Endothelial cell of umbilical vein (primary cell): ENCODE measurements at regions not wholly inside any gene's neighbourhood (a gene's known extent, or its start where the extent isn't known, plus 50 kb on each side); places are given as distances from the start of the nearest gene placed in this dataset.

Source experiments
- BruUV-seq: library from RNA; stranded (reverse); fragments of 400-500 nt; replicated peaks from 2 replicates; lab custom pipeline; 2021; lab: Mats Ljungman, UMichigan
- CTCF ChIA-PET: fragments of 300-600, 350-600 bp; sonication (Branson Sonifier 250); formaldehyde crosslinking; loops from one replicate; lab custom pipeline; 2021; ENCODE audit warnings: antibody characterized with exemption, inconsistent platforms; lab: Charles Lee
- POLR2A ChIA-PET: fragments of 300-600, 350-600 bp; sonication (Branson Sonifier 250); formaldehyde crosslinking; loops from one replicate; lab custom pipeline; 2021; ENCODE audit warnings: antibody characterized with exemption, inconsistent platforms; lab: Charles Lee
- DNase-seq: peaks from one replicate; pipeline ENCODE4 v3.0.0-alpha.2; 2011; ENCODE audit warnings: low read depth, low spot score
- FAIRE-seq: peaks from 2 replicates; lab custom pipeline; 2011; peaks lifted over from hg19 to GRCh38; lab: Jason Lieb, UNC
- H2AFZ ChIP-seq: 2 replicates; pipeline ENCODE4 v1.6.0; 2012; ENCODE audit warnings: low read depth, low read length, control low read depth, inconsistent platforms
- H3K27ac ChIP-seq: 2 replicates; pipeline ENCODE4 v1.5.1; 2011; ENCODE audit warnings: low read depth, mild to moderate bottlenecking, control low read depth, low read length, moderate library complexity; ENCODE audit not compliant: insufficient read depth
- H3K27me3 ChIP-seq, 2 experiments: 2 replicates each; pipeline versions ENCODE4 v1.6.0 to v1.6.1; 2011; ENCODE audit warnings: low read length in 2 of 2, mixed read lengths in 1 of 2; ENCODE audit not compliant: control insufficient read depth in 2 of 2, insufficient read depth in 2 of 2
- H3K36me3 ChIP-seq, 2 experiments: 2 replicates in 1 of 2; 3 replicates in 1 of 2; pipeline ENCODE4 v1.5.1; 2011; ENCODE audit warnings: low read length in 2 of 2, mild to moderate bottlenecking in 1 of 2, moderate library complexity in 1 of 2; ENCODE audit not compliant: control insufficient read depth in 2 of 2, insufficient read depth in 2 of 2; ENCODE audit errors: extremely low read depth in 1 of 2
- H3K4me1 ChIP-seq: 3 replicates; pipeline ENCODE4 v1.5.1; 2011; ENCODE audit warnings: mild to moderate bottlenecking, low read length; ENCODE audit not compliant: control insufficient read depth, insufficient read depth; ENCODE audit errors: extremely low read depth
- H3K4me2 ChIP-seq: 2 replicates; pipeline ENCODE4 v1.6.1; 2011; ENCODE audit warnings: low read length, control low read depth, mixed read lengths; ENCODE audit not compliant: insufficient read depth
- H3K4me3 ChIP-seq, 3 experiments: fragments of 200-600 bp in 1 of 3; sonication (generic), shearing (Covaris generic) in 1 of 3; replicated peaks in 1 of 3; 2 replicates each; pipeline ENCODE4 v1.5.1; 2011 to 2016; ENCODE audit warnings: control low read depth in 3 of 3, low read length in 3 of 3, mild to moderate bottlenecking in 2 of 3, inconsistent platforms in 1 of 3, low read depth in 1 of 3, moderate library complexity in 1 of 3; ENCODE audit not compliant: insufficient read depth in 1 of 3
- H3K79me2 ChIP-seq: 2 replicates; pipeline ENCODE4 v1.6.0; 2012; ENCODE audit warnings: low read length, inconsistent platforms; ENCODE audit not compliant: control insufficient read depth, insufficient read depth
- H3K9ac ChIP-seq: replicated peaks from 2 replicates; pipeline ENCODE3; 2011; ENCODE audit warnings: low read length, control low read depth; ENCODE audit not compliant: insufficient read depth; ENCODE audit errors: extremely low read depth
- H3K9me1 ChIP-seq: replicated peaks from 3 replicates; pipeline ENCODE4 v1.6.0; 2011; ENCODE audit warnings: mild to moderate bottlenecking, low read length; ENCODE audit not compliant: control insufficient read depth, insufficient read depth; ENCODE audit errors: extremely low read depth
- H3K9me3 ChIP-seq: replicated peaks from 2 replicates; pipeline ENCODE4 v1.5.1; 2012; ENCODE audit warnings: low read length, inconsistent platforms; ENCODE audit not compliant: control insufficient read depth, insufficient read depth
- H4K20me1 ChIP-seq: replicated peaks from 2 replicates; pipeline ENCODE3; 2011; ENCODE audit warnings: mild to moderate bottlenecking, low read length; ENCODE audit not compliant: control insufficient read depth, insufficient read depth; ENCODE audit errors: extremely low read depth
- CTCF ChIP-seq, 2 donors: IDR thresholded peaks; 1 replicate in 1 of 2; 2 replicates in 1 of 2; pipeline ENCODE4 v1.5.1; 2011; ENCODE audit warnings: low read length in 2 of 2, mild to moderate bottlenecking in 2 of 2, moderate library complexity in 2 of 2, control low read depth in 1 of 2, inconsistent platforms in 1 of 2, low read depth in 1 of 2; ENCODE audit not compliant: insufficient read depth in 1 of 2; ENCODE audit errors: extremely low read depth in 1 of 2
- EZH2 ChIP-seq: IDR thresholded peaks from 2 replicates; pipeline ENCODE4 v1.6.1; 2012; ENCODE audit warnings: borderline replicate concordance, low read depth, mild to moderate bottlenecking, moderate library complexity, low read length, inconsistent platforms; ENCODE audit not compliant: severe bottlenecking
- FOS ChIP-seq: IDR thresholded peaks from 2 replicates; pipeline ENCODE4 v1.6.1; 2011; ENCODE audit warnings: mild to moderate bottlenecking, low read length, moderate library complexity, borderline replicate concordance; ENCODE audit not compliant: insufficient read depth
- GATA2 ChIP-seq: IDR thresholded peaks from 2 replicates; pipeline ENCODE4 v1.7.0; 2011; ENCODE audit warnings: low read depth, mild to moderate bottlenecking, moderate library complexity, mixed read lengths, low read length; ENCODE audit not compliant: insufficient read length, insufficient read depth
- JUN ChIP-seq: IDR thresholded peaks from 2 replicates; pipeline ENCODE4 v1.6.1; 2011; ENCODE audit warnings: borderline replicate concordance, low read depth; ENCODE audit not compliant: insufficient read length, insufficient read depth
- MAX ChIP-seq: IDR thresholded peaks from 2 replicates; pipeline ENCODE4 v1.6.1; 2011; ENCODE audit not compliant: insufficient read depth, insufficient read length
- MYC ChIP-seq: IDR thresholded peaks from one replicate; pipeline ENCODE4 v1.6.1; 2011; ENCODE audit warnings: mild to moderate bottlenecking, low read depth, low read length
- POLR2A ChIP-seq: IDR thresholded peaks from 2 replicates; pipeline ENCODE4 v1.6.1; 2012; ENCODE audit warnings: low read depth, mild to moderate bottlenecking, control low read depth, low read length
- POLR2AphosphoS5 ChIP-seq: IDR thresholded peaks from 2 replicates; pipeline ENCODE4 v1.6.1; 2012; ENCODE audit warnings: low read depth, mild to moderate bottlenecking, control low read depth, low read length, moderate library complexity; ENCODE audit not compliant: insufficient read depth
- dilution Hi-C: fragments of 300-500 bp; cut with MboI; formaldehyde crosslinking; loops from one replicate; pipeline ENCODE4 v1.15.0; 2019; ENCODE audit warnings: low sequenced_read_pairs; ENCODE audit not compliant: extremely low pct_ligation_motif_present
- intact Hi-C: fragments of 100-400 bp; cut with micrococcal nuclease; formaldehyde crosslinking; loops from one replicate; pipeline ENCODE4 v1.10.0; 2022

GRCh38 chr2:173752152-173752551 lies 213.0 kb downstream of the SP3 start:
- H2AFZ ChIP-seq: no peak overlapping the region
- no peaks in the 10 kb centered on the region for H3K9me3 ChIP-seq
- no peaks in the 10 kb centered on the region for H3K9me1 ChIP-seq
- no peak for FAIRE-seq
- intact Hi-C loops: loop anchor here (5.0 kb wide), 1 partner anchor 590 kb away; no protein-coding TSS in a partner anchor
- H3K4me3 ChIP-seq: no peak overlapping the region
- H3K9ac ChIP-seq: no peak overlapping the region
- no peak overlapping the region for H3K27ac ChIP-seq
- peaks cover 6 to 10% of the 10 kb centered on the region in 2 experiments for H3K27me3 ChIP-seq
- no peaks in the 10 kb centered on the region for H3K79me2 ChIP-seq
- dilution Hi-C loops: no loop called here
- no peak overlapping the region for H3K4me2 ChIP-seq
- no peaks in the 10 kb centered on the region for H3K36me3 ChIP-seq
- POLR2A ChIA-PET: no interaction called here
- no peaks in the 10 kb centered on the region for H3K4me1 ChIP-seq
- no peaks in the 10 kb centered on the region for H4K20me1 ChIP-seq
- no peak for TF ChIP-seq MYC
- TF ChIP-seq POLR2AphosphoS5: no peak
- no peak for TF ChIP-seq GATA2
- no peak for TF ChIP-seq EZH2
- no peak for TF ChIP-seq FOS
- no peak for TF ChIP-seq POLR2A
- TF ChIP-seq CTCF (IDR thresholded peaks at IDR 0.05; ENCODE audit: extremely low read depth in 1 of 2, insufficient read depth in 1 of 2, low read depth in 1 of 2, low read length in 2 of 2): no peak
- TF ChIP-seq JUN: no peak
- TF ChIP-seq MAX: no peak
- DNase-seq: no peak
- BruUV-seq: no TSS peak
- CTCF ChIA-PET: no interaction called here
